ENCODE measurements at regions not wholly inside any gene's neighbourhood (a gene's known extent, or its start where the extent isn't known, plus 50 kb on each side); places are given as distances from the start of the nearest gene placed in this dataset.

DNA sequence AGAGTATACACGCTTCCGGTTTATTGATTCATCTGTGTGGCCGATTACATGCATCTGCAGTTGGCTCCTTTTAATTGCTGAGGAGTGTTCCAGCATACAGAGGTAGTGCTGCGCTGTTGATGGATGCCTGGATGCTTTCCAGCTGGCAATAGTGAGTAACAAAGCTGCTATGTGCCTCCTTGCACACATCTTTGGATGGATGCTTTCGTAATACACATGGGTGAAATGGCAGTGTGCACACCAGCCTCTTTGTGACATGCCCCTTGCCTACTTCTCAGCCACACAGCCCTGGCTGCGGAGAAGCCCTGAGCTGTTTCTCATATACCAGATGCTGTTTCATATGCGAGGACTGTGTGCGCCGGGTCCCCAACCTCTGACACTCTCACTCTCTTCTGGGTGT lies 151.0 kb downstream of the GADD45G start:
- TF ChIP-seq, protein P1, sequence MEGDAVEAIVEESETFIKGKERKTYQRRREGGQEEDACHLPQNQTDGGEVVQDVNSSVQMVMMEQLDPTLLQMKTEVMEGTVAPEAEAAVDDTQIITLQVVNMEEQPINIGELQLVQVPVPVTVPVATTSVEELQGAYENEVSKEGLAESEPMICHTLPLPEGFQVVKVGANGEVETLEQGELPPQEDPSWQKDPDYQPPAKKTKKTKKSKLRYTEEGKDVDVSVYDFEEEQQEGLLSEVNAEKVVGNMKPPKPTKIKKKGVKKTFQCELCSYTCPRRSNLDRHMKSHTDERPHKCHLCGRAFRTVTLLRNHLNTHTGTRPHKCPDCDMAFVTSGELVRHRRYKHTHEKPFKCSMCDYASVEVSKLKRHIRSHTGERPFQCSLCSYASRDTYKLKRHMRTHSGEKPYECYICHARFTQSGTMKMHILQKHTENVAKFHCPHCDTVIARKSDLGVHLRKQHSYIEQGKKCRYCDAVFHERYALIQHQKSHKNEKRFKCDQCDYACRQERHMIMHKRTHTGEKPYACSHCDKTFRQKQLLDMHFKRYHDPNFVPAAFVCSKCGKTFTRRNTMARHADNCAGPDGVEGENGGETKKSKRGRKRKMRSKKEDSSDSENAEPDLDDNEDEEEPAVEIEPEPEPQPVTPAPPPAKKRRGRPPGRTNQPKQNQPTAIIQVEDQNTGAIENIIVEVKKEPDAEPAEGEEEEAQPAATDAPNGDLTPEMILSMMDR (conservative IDR thresholded peaks at IDR 0.05 in 1 of 2, IDR thresholded peaks at IDR 0.05 in 1 of 2; ENCODE audit: extremely low read depth in 1 of 2, insufficient read depth in 1 of 2, low read depth in 1 of 2, low read length in 2 of 2): no peak
- no peak for TF ChIP-seq EZH2 (IDR thresholded peaks at IDR 0.05; ENCODE audit: borderline replicate concordance, low read length)

All from mammary epithelial cell (primary cell).